HCT116 (cell line): ENCODE measurements at regions not wholly inside any gene's neighbourhood (a gene's known extent, or its start where the extent isn't known, plus 50 kb on each side); places are given as distances from the start of the nearest gene placed in this dataset.

Experiments
- POLR2A ChIP-seq: IDR thresholded peaks from 2 replicates; pipeline ENCODE4 v1.7.0; 2011; ENCODE audit warnings: borderline replicate concordance; ENCODE audit not compliant: insufficient read depth, insufficient read length; ENCODE audit errors: extremely low read depth
- POLR2AphosphoS5 ChIP-seq: IDR thresholded peaks from 2 replicates; pipeline ENCODE4 v1.6.1; 2011; ENCODE audit warnings: mild to moderate bottlenecking, low read depth, low read length, moderate library complexity

DNA sequence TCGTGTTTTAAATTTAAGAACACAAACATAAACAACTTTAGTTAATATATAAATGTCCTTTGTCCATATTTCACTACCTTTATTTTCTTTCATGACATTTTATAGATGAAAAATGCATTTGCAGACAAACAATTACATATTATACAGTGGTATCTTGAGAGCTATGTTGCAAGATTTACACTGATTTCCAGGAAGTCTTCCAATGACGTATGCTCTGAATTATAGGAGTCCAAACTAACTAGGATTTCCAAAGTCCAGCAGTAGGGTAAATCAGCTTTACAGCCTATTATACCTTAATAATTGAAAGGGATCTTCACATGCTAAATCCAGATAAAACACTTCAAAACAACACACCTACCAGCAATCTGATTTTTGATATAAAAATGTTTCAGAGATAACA is 69.4 kb downstream of the HYCC1 start:
- TF ChIP-seq POLR2A (no peak), POLR2AphosphoS5 (no peak)
